ENCODE measurements at regions not wholly inside any gene's neighbourhood (a gene's known extent, or its start where the extent isn't known, plus 50 kb on each side); places are given as distances from the start of the nearest gene placed in this dataset.
"Not testable (repeated sequence)": the region's sequence is repeated elsewhere in the genome, so short reads cannot be mapped to it uniquely, and the experiment has no call there.

GRCh38 chrX:12052109-12052508 is 86.2 kb upstream of the FRMPD4 start:
- DNase-seq (ENCODE audit: low spot score) = no peak

- no peak for DNase-seq (ENCODE audit: low spot score)
Observed at GRCh38 chrX:12058087-12058486, 80.2 kb upstream of the FRMPD4 start.

- no peak for DNase-seq (ENCODE audit: low spot score)
Observed at GRCh38 chrX:12060489-12061260, 77.6 kb upstream of the FRMPD4 start.

GRCh38 chrX:12065251-12065650 is 73.0 kb upstream of the FRMPD4 start:
- DNase-seq (ENCODE audit: low spot score) = peak; percentile 27

GRCh38 chrX:12076046-12076445 is 62.2 kb upstream of the FRMPD4 start:
- DNase-seq (ENCODE audit: low spot score) = no peak

GRCh38 chrX:12080265-12080664 is 58.0 kb upstream of the FRMPD4 start:
- peak; percentile 30 for DNase-seq (ENCODE audit: low spot score)

- DNase-seq (ENCODE audit: low spot score) = not testable (repeated sequence)
Observed at GRCh38 chrX:12082959-12083358, 55.3 kb upstream of the FRMPD4 start.

Data from AG20443 (cell line).